Panc1 (cell line): ENCODE measurements at regions not wholly inside any gene's neighbourhood (a gene's known extent, or its start where the extent isn't known, plus 50 kb on each side); places are given as distances from the start of the nearest gene placed in this dataset.

Experiments used
- ATAC-seq: fragments of 200-7000 bp; cut with Tn5 transposase; 2 replicates; pipeline ENCODE4 v1.9.1; 2020; ENCODE audit warnings: mild to moderate bottlenecking, moderate library complexity
- BruUV-seq: library from RNA; stranded (reverse); fragments of 400-500 nt; replicated peaks from 2 replicates; lab custom pipeline; 2021; lab: Mats Ljungman, UMichigan
- CTCF ChIA-PET: fragments of 300-600 bp; sonication (Branson Sonifier 250); formaldehyde crosslinking; loops from one replicate; lab custom pipeline; 2022; ENCODE audit warnings: antibody characterized with exemption; lab: Charles Lee
- POLR2A ChIA-PET: fragments of 300-600 bp; sonication (Branson Sonifier 250); formaldehyde crosslinking; loops from one replicate; lab custom pipeline; 2022; ENCODE audit warnings: antibody characterized with exemption; lab: Charles Lee
- DNase-seq: peaks from one replicate; pipeline ENCODE4 v3.0.0-alpha.2; 2010; ENCODE audit warnings: low read depth, low spot score
- H3K27ac ChIP-seq: 2 replicates; pipeline ENCODE4 v1.5.1; 2011; ENCODE audit warnings: mild to moderate bottlenecking, low read length, inconsistent platforms
- H3K27me3 ChIP-seq: fragments of 200-500 bp; sonication (Bioruptor generic); 2 replicates; pipeline ENCODE4 v1.6.0; 2014; ENCODE audit warnings: low read length, inconsistent platforms; ENCODE audit not compliant: control insufficient read depth, insufficient read depth
- H3K36me3 ChIP-seq: fragments of 200-500 bp; sonication (Bioruptor generic); 2 replicates; pipeline ENCODE4 v1.5.1; 2014; ENCODE audit warnings: inconsistent platforms, mild to moderate bottlenecking, low read length, moderate library complexity; ENCODE audit not compliant: control insufficient read depth, insufficient read depth
- H3K4me1 ChIP-seq: 2 replicates; pipeline ENCODE4 v1.5.1; 2011; ENCODE audit warnings: inconsistent platforms, mild to moderate bottlenecking, low read length, moderate library complexity; ENCODE audit not compliant: control insufficient read depth, insufficient read depth
- H3K4me3 ChIP-seq, 2 experiments: 2 replicates each; pipeline ENCODE4 v1.5.1; 2011 to 2012; ENCODE audit warnings: low read depth in 2 of 2, low read length in 2 of 2, mild to moderate bottlenecking in 2 of 2, inconsistent platforms in 1 of 2, moderate library complexity in 1 of 2
- H3K9me3 ChIP-seq: fragments of 200-500 bp; sonication (Bioruptor generic); 2 replicates; pipeline ENCODE4 v1.5.1; 2014; ENCODE audit warnings: low read depth, mild to moderate bottlenecking, inconsistent platforms, low read length, moderate library complexity; ENCODE audit not compliant: control insufficient read depth, insufficient read depth
- POLR2AphosphoS5 ChIP-seq: IDR thresholded peaks from 2 replicates; pipeline ENCODE4 v1.6.1; 2012; ENCODE audit warnings: mild to moderate bottlenecking, low read depth, low read length, moderate library complexity
- SIN3A ChIP-seq: IDR thresholded peaks from 2 replicates; pipeline ENCODE4 v1.6.1; 2012; ENCODE audit warnings: low read depth, mild to moderate bottlenecking, low read length, moderate library complexity, borderline replicate concordance; ENCODE audit not compliant: insufficient read depth
- TCF7L2 ChIP-seq: IDR thresholded peaks from 2 replicates; pipeline ENCODE4 v1.6.1; 2011; ENCODE audit warnings: mild to moderate bottlenecking, low read depth, low read length, inconsistent platforms
- in situ Hi-C: cut with HindIII; loops from 2 replicates; pipeline ENCODE4 v1.10.0; 2016; ENCODE audit warnings: low sequenced_read_pairs, low pct_unique_long_range_greater_than_20kb
- intact Hi-C: fragments of 100-400 bp; cut with micrococcal nuclease; formaldehyde crosslinking; loops from one replicate; pipeline ENCODE4 v1.10.0; 2022; ENCODE audit not compliant: unreplicated experiment
- TF ChIP-seq, protein P1 (sequence below): fragments of 450-650 bp; IDR thresholded peaks from 2 replicates; pipeline ENCODE4 v1.5.1; 2017; ENCODE audit warnings: mild to moderate bottlenecking
- TF ChIP-seq, protein P2 (sequence below), 2 experiments: IDR thresholded peaks; 2 replicates each; pipeline ENCODE4 v1.6.1; 2011 to 2012; ENCODE audit warnings: low read depth in 2 of 2, control low read depth in 1 of 2, low read length in 1 of 2, mild to moderate bottlenecking in 1 of 2, moderate library complexity in 1 of 2; ENCODE audit not compliant: insufficient read depth in 1 of 2

DNA sequence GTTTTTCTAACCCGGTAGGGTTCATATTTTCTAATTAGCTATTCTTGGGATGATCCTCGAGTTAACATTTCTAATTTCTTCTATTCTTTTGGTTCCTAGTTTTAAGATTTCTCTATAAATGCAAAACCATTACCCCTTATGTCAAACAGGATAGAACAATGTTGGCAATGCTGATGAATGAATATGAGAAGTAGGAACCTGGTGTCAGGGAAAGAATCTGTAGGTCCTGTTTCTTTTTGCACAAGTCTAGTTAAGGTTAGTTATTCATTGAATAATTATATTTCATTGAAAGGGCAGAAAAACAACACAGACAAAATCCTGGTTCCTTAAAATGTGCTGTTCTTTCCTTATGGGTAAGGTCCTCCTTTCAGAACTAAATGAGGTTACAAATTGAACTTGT is 766.4 kb upstream of the FAM98A start:
- DNase-seq, result no peak
- Histone ChIP-seq H3K27ac (no peak overlapping the region), H3K27me3 (no peaks in the 10 kb centered on the region), H3K4me1 (no peaks in the 10 kb centered on the region), H3K36me3 (no peaks in the 10 kb centered on the region), H3K9me3 (no peaks in the 10 kb centered on the region), H3K4me3 (no peak overlapping the region)
- ATAC-seq, result no peak
- no TSS peak for BruUV-seq
- TF ChIP-seq, protein P1, sequence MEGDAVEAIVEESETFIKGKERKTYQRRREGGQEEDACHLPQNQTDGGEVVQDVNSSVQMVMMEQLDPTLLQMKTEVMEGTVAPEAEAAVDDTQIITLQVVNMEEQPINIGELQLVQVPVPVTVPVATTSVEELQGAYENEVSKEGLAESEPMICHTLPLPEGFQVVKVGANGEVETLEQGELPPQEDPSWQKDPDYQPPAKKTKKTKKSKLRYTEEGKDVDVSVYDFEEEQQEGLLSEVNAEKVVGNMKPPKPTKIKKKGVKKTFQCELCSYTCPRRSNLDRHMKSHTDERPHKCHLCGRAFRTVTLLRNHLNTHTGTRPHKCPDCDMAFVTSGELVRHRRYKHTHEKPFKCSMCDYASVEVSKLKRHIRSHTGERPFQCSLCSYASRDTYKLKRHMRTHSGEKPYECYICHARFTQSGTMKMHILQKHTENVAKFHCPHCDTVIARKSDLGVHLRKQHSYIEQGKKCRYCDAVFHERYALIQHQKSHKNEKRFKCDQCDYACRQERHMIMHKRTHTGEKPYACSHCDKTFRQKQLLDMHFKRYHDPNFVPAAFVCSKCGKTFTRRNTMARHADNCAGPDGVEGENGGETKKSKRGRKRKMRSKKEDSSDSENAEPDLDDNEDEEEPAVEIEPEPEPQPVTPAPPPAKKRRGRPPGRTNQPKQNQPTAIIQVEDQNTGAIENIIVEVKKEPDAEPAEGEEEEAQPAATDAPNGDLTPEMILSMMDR, result no peak
- TF ChIP-seq POLR2AphosphoS5 (no peak), SIN3A (no peak), TCF7L2 (no peak)
- TF ChIP-seq, protein P2, sequence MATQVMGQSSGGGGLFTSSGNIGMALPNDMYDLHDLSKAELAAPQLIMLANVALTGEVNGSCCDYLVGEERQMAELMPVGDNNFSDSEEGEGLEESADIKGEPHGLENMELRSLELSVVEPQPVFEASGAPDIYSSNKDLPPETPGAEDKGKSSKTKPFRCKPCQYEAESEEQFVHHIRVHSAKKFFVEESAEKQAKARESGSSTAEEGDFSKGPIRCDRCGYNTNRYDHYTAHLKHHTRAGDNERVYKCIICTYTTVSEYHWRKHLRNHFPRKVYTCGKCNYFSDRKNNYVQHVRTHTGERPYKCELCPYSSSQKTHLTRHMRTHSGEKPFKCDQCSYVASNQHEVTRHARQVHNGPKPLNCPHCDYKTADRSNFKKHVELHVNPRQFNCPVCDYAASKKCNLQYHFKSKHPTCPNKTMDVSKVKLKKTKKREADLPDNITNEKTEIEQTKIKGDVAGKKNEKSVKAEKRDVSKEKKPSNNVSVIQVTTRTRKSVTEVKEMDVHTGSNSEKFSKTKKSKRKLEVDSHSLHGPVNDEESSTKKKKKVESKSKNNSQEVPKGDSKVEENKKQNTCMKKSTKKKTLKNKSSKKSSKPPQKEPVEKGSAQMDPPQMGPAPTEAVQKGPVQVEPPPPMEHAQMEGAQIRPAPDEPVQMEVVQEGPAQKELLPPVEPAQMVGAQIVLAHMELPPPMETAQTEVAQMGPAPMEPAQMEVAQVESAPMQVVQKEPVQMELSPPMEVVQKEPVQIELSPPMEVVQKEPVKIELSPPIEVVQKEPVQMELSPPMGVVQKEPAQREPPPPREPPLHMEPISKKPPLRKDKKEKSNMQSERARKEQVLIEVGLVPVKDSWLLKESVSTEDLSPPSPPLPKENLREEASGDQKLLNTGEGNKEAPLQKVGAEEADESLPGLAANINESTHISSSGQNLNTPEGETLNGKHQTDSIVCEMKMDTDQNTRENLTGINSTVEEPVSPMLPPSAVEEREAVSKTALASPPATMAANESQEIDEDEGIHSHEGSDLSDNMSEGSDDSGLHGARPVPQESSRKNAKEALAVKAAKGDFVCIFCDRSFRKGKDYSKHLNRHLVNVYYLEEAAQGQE (IDR thresholded peaks at IDR 0.05; ENCODE audit: insufficient read depth in 1 of 2, low read depth in 2 of 2, low read length in 1 of 2), result no peak
- intact Hi-C loops, result no loop called here
- CTCF ChIA-PET, result no interaction called here
- POLR2A ChIA-PET, result no interaction called here
- in situ Hi-C loops, result no loop called here

DNA sequence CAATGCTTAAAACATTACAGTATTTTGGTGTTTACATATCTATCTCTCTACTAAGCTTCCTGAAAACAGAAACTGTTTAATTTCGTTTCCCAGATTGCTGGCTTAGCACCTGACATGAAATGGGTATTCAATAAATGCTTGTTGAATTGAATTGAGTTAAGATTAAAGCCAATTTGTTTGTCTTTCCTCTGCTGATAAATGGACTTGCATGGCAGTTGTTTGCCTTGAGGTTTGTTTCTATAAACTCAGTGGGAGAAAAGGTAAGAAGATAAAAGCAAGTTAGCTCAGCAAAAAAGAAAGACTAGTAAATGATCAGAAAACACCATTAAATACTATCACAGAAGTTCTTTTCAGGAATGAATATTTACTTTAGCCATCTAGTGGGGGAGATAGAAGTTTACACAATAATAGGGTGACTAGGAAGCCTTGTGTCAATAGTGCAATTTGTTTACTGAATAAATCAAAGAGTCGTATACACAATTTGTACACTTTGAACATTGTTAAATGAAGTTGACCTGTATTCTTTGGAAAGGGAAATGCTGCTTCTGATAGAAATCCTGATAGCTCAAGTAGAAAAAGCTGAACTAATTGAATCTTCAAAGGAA is 754.5 kb upstream of the FAM98A start:
- H3K4me1 ChIP-seq, result no peaks in the 10 kb centered on the region
- CTCF ChIA-PET, result no interaction called here
- no peaks in the 10 kb centered on the region for H3K36me3 ChIP-seq
- H3K4me3 ChIP-seq, result no peak overlapping the region
- H3K27me3 ChIP-seq, result no peaks in the 10 kb centered on the region
- TF ChIP-seq, protein P1, result no peak
- TF ChIP-seq POLR2AphosphoS5 (no peak), TCF7L2 (no peak), SIN3A (no peak)
- TF ChIP-seq, protein P2 (IDR thresholded peaks at IDR 0.05; ENCODE audit: insufficient read depth in 1 of 2, low read depth in 2 of 2, low read length in 1 of 2), result no peak
- in situ Hi-C loops, result no loop called here
- DNase-seq (no peak), ATAC-seq (no peak)
- H3K27ac ChIP-seq, result no peak overlapping the region
- intact Hi-C loops, result no loop called here
- POLR2A ChIA-PET, result no interaction called here
- no TSS peak for BruUV-seq
- H3K9me3 ChIP-seq, result no peaks in the 10 kb centered on the region
